ENCODE measurements at regions not wholly inside any gene's neighbourhood (a gene's known extent, or its start where the extent isn't known, plus 50 kb on each side); places are given as distances from the start of the nearest gene placed in this dataset.

GRCh38 chr5:100249211-100249883, 285.8 kb upstream of the FAM174A start:
- intact Hi-C loops (cut with micrococcal nuclease) = no loop called here
- Mint-ChIP-seq H3K4me1 (no peaks in the 10 kb centered on the region), H3K36me3 (ENCODE audit: low read depth) (no peaks in the 10 kb centered on the region)

GRCh38 chr5:100232736-100233135, 302.4 kb upstream of the FAM174A start:
- intact Hi-C loops (cut with micrococcal nuclease) = no loop called here
- DNase-seq = no peak
- H3K9me3 Mint-ChIP-seq = no peaks in the 10 kb centered on the region
- H3K27me3 Mint-ChIP-seq = no peaks in the 10 kb centered on the region
- H3K36me3 Mint-ChIP-seq (ENCODE audit: low read depth) = no peaks in the 10 kb centered on the region
- H3K4me1 Mint-ChIP-seq = no peaks in the 10 kb centered on the region
- H3K4me3 Mint-ChIP-seq = no peak overlapping the region
- H3K27ac Mint-ChIP-seq = no peak overlapping the region

More at GRCh38 chr5:100249211-100249883, 285.8 kb upstream of the FAM174A start:
- DNase-seq = no peak
- H3K27ac Mint-ChIP-seq = no peak overlapping the region
- no peak overlapping the region for H3K4me3 Mint-ChIP-seq
- no peaks in the 10 kb centered on the region for H3K9me3 Mint-ChIP-seq
- no peaks in the 10 kb centered on the region for H3K27me3 Mint-ChIP-seq

GRCh38 chr5:100188778-100189177, 346.4 kb upstream of the FAM174A start:
- no peaks in the 10 kb centered on the region for H3K4me1 Mint-ChIP-seq
- H3K27me3 Mint-ChIP-seq = no peaks in the 10 kb centered on the region
- intact Hi-C loops (cut with micrococcal nuclease) = no loop called here
- no peak overlapping the region for H3K27ac Mint-ChIP-seq
- peaks cover 3% of the 10 kb centered on the region for H3K9me3 Mint-ChIP-seq
- no peak overlapping the region for H3K4me3 Mint-ChIP-seq
- H3K36me3 Mint-ChIP-seq (ENCODE audit: low read depth) = no peaks in the 10 kb centered on the region
- DNase-seq = no peak

- H3K4me1 Mint-ChIP-seq = no peaks in the 10 kb centered on the region
- H3K27ac Mint-ChIP-seq = no peak overlapping the region
- H3K27me3 Mint-ChIP-seq = no peaks in the 10 kb centered on the region
- H3K9me3 Mint-ChIP-seq = peaks cover 3% of the 10 kb centered on the region
- intact Hi-C loops (cut with micrococcal nuclease) = no loop called here
- no peak overlapping the region for H3K4me3 Mint-ChIP-seq
- no peak for DNase-seq
- no peaks in the 10 kb centered on the region for H3K36me3 Mint-ChIP-seq (ENCODE audit: low read depth)
Observed at GRCh38 chr5:100188339-100188738, 346.8 kb upstream of the FAM174A start.

GRCh38 chr5:100186181-100186580, 349.0 kb upstream of the FAM174A start:
- Mint-ChIP-seq H3K9me3 (peaks cover 3% of the 10 kb centered on the region), H3K4me3 (no peak overlapping the region), H3K36me3 (ENCODE audit: low read depth) (no peaks in the 10 kb centered on the region), H3K4me1 (no peaks in the 10 kb centered on the region), H3K27ac (no peak overlapping the region), H3K27me3 (no peaks in the 10 kb centered on the region)
- intact Hi-C loops (cut with micrococcal nuclease) = no loop called here
- DNase-seq = no peak

GRCh38 chr5:100182402-100182801, 352.8 kb upstream of the FAM174A start:
- H3K4me1 Mint-ChIP-seq = no peaks in the 10 kb centered on the region
- H3K36me3 Mint-ChIP-seq (ENCODE audit: low read depth) = no peaks in the 10 kb centered on the region
- no peak overlapping the region for H3K27ac Mint-ChIP-seq
- H3K9me3 Mint-ChIP-seq = peaks cover 3% of the 10 kb centered on the region
- H3K4me3 Mint-ChIP-seq = no peak overlapping the region
- intact Hi-C loops (cut with micrococcal nuclease) = no loop called here
- no peak for DNase-seq
- no peaks in the 10 kb centered on the region for H3K27me3 Mint-ChIP-seq

- intact Hi-C loops (cut with micrococcal nuclease) = no loop called here
- no peaks in the 10 kb centered on the region for H3K36me3 Mint-ChIP-seq (ENCODE audit: low read depth)
Observed at GRCh38 chr5:100175346-100175745, 359.8 kb upstream of the FAM174A start.

GRCh38 chr5:100165309-100165708, 369.9 kb upstream of the FAM174A start:
- intact Hi-C loops (cut with micrococcal nuclease) = no loop called here
- Mint-ChIP-seq H3K27ac (no peak overlapping the region), H3K4me1 (no peaks in the 10 kb centered on the region), H3K36me3 (ENCODE audit: low read depth) (no peaks in the 10 kb centered on the region), H3K27me3 (no peaks in the 10 kb centered on the region), H3K9me3 (no peaks in the 10 kb centered on the region), H3K4me3 (no peak overlapping the region)
- no peak for DNase-seq

More at GRCh38 chr5:100175346-100175745, 359.8 kb upstream of the FAM174A start:
- no peak overlapping the region for H3K4me3 Mint-ChIP-seq
- no peak overlapping the region for H3K27ac Mint-ChIP-seq
- no peak for DNase-seq
- H3K4me1 Mint-ChIP-seq = no peaks in the 10 kb centered on the region
- no peaks in the 10 kb centered on the region for H3K9me3 Mint-ChIP-seq
- no peaks in the 10 kb centered on the region for H3K27me3 Mint-ChIP-seq

GRCh38 chr5:100161868-100162267, 373.3 kb upstream of the FAM174A start:
- Mint-ChIP-seq H3K4me1 (no peaks in the 10 kb centered on the region), H3K36me3 (ENCODE audit: low read depth) (no peaks in the 10 kb centered on the region), H3K27me3 (no peaks in the 10 kb centered on the region), H3K27ac (no peak overlapping the region), H3K4me3 (no peak overlapping the region), H3K9me3 (no peaks in the 10 kb centered on the region)
- intact Hi-C loops (cut with micrococcal nuclease) = no loop called here
- no peak for DNase-seq

GRCh38 chr5:100157066-100157465, 378.1 kb upstream of the FAM174A start:
- DNase-seq = no peak
- no peak overlapping the region for H3K4me3 Mint-ChIP-seq
- H3K27me3 Mint-ChIP-seq = no peaks in the 10 kb centered on the region
- no peak overlapping the region for H3K27ac Mint-ChIP-seq
- no peaks in the 10 kb centered on the region for H3K36me3 Mint-ChIP-seq (ENCODE audit: low read depth)
- intact Hi-C loops (cut with micrococcal nuclease) = no loop called here
- H3K9me3 Mint-ChIP-seq = no peaks in the 10 kb centered on the region
- no peaks in the 10 kb centered on the region for H3K4me1 Mint-ChIP-seq

GRCh38 chr5:100148239-100148638, 386.9 kb upstream of the FAM174A start:
- DNase-seq = no peak
- no peak overlapping the region for H3K27ac Mint-ChIP-seq
- no peaks in the 10 kb centered on the region for H3K27me3 Mint-ChIP-seq

GRCh38 chr5:100142607-100143006, 392.6 kb upstream of the FAM174A start:
- intact Hi-C loops (cut with micrococcal nuclease) = no loop called here
- no peak for DNase-seq
- H3K27me3 Mint-ChIP-seq = no peaks in the 10 kb centered on the region
- H3K27ac Mint-ChIP-seq = no peak overlapping the region
- H3K4me1 Mint-ChIP-seq = no peaks in the 10 kb centered on the region
- no peaks in the 10 kb centered on the region for H3K36me3 Mint-ChIP-seq (ENCODE audit: low read depth)
- H3K9me3 Mint-ChIP-seq = no peaks in the 10 kb centered on the region
- H3K4me3 Mint-ChIP-seq = no peak overlapping the region

More at GRCh38 chr5:100148239-100148638, 386.9 kb upstream of the FAM174A start:
- Mint-ChIP-seq H3K36me3 (ENCODE audit: low read depth) (no peaks in the 10 kb centered on the region), H3K9me3 (no peaks in the 10 kb centered on the region), H3K4me1 (no peaks in the 10 kb centered on the region), H3K4me3 (no peak overlapping the region)
- intact Hi-C loops (cut with micrococcal nuclease) = no loop called here

- no peak overlapping the region for H3K27ac Mint-ChIP-seq
- no peak overlapping the region for H3K4me3 Mint-ChIP-seq
- no peaks in the 10 kb centered on the region for H3K36me3 Mint-ChIP-seq (ENCODE audit: low read depth)
Observed at GRCh38 chr5:100131161-100131560, 404.0 kb upstream of the FAM174A start.

GRCh38 chr5:100130307-100130706, 404.9 kb upstream of the FAM174A start:
- Mint-ChIP-seq H3K27ac (no peak overlapping the region), H3K4me3 (no peak overlapping the region), H3K36me3 (ENCODE audit: low read depth) (no peaks in the 10 kb centered on the region), H3K9me3 (no peaks in the 10 kb centered on the region), H3K27me3 (no peaks in the 10 kb centered on the region), H3K4me1 (no peaks in the 10 kb centered on the region)
- intact Hi-C loops (cut with micrococcal nuclease) = no loop called here
- DNase-seq = no peak

More at GRCh38 chr5:100131161-100131560, 404.0 kb upstream of the FAM174A start:
- no peak for DNase-seq
- intact Hi-C loops (cut with micrococcal nuclease) = no loop called here
- Mint-ChIP-seq H3K9me3 (no peaks in the 10 kb centered on the region), H3K4me1 (no peaks in the 10 kb centered on the region), H3K27me3 (no peaks in the 10 kb centered on the region)

- intact Hi-C loops (cut with micrococcal nuclease) = no loop called here
- Mint-ChIP-seq H3K9me3 (no peaks in the 10 kb centered on the region), H3K36me3 (ENCODE audit: low read depth) (no peaks in the 10 kb centered on the region), H3K4me1 (no peaks in the 10 kb centered on the region), H3K4me3 (no peak overlapping the region), H3K27me3 (no peaks in the 10 kb centered on the region), H3K27ac (no peak overlapping the region)
- no peak for DNase-seq
Observed at GRCh38 chr5:100119903-100120302, 415.3 kb upstream of the FAM174A start.

Measured in activated CD4-positive, alpha-beta T cell treated with anti-CD3 and anti-CD28 coated beads, Interleukin-2, amount 10 ng/mL, durations not matched to agents 24 days and 14 days (primary cell).